ENCODE measurements at regions not wholly inside any gene's neighbourhood (a gene's known extent, or its start where the extent isn't known, plus 50 kb on each side); places are given as distances from the start of the nearest gene placed in this dataset.

DNA sequence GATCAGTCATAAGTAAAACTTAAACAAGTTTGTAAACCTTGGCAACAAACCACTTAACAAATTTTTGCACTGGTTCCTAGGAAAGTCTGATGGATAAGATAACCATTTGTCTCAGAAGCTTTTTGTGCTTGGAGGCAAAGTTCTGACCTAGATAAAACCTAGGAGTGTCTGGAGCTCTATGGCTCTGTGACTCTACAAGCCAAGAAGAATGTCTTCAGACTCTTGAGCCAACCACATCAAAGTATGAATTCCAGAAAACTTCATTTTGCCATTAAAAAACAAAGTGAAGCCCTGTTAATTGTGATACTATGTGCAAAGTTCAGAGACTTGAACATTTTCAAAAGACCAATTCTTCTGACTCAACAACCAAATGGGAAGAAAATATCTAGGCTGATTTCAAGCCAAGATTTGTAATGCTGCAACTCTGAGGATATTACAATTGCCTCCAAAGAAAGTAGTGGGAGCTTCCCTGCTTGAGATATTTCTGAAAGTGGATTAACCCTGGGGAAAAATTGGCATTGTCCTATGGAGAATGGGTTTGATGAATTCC, 158.1 kb upstream of the FOXQ1 start:
- no peak for DNase-seq
- H3K4me1 ChIP-seq (ENCODE audit: control insufficient read depth in 1 of 2, insufficient read depth in 2 of 2, low read depth in 1 of 2, low read length in 1 of 2) = no peaks in the 10 kb centered on the region
- TF ChIP-seq, protein P1, sequence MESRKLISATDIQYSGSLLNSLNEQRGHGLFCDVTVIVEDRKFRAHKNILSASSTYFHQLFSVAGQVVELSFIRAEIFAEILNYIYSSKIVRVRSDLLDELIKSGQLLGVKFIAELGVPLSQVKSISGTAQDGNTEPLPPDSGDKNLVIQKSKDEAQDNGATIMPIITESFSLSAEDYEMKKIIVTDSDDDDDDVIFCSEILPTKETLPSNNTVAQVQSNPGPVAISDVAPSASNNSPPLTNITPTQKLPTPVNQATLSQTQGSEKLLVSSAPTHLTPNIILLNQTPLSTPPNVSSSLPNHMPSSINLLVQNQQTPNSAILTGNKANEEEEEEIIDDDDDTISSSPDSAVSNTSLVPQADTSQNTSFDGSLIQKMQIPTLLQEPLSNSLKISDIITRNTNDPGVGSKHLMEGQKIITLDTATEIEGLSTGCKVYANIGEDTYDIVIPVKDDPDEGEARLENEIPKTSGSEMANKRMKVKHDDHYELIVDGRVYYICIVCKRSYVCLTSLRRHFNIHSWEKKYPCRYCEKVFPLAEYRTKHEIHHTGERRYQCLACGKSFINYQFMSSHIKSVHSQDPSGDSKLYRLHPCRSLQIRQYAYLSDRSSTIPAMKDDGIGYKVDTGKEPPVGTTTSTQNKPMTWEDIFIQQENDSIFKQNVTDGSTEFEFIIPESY (IDR thresholded peaks at IDR 0.05; ENCODE audit: borderline replicate concordance, low read depth) = no peak
- TF ChIP-seq POLR2AphosphoS5 (IDR thresholded peaks at IDR 0.05; ENCODE audit: low read depth, low read length) (no peak), FOXM1 (IDR thresholded peaks at IDR 0.05; ENCODE audit: low read depth) (no peak), SIN3A (IDR thresholded peaks at IDR 0.05; ENCODE audit: borderline replicate concordance, low read depth, low read length) (no peak), NRF1 (IDR thresholded peaks at IDR 0.05; ENCODE audit: low read depth, low read length) (no peak), SMC3 (IDR thresholded peaks at IDR 0.05; ENCODE audit: low read depth, low read length) (no peak), RCOR1 (IDR thresholded peaks at IDR 0.05; ENCODE audit: low read length) (no peak), YY1 (IDR thresholded peaks at IDR 0.05; ENCODE audit: low read depth) (no peak), EP300 (IDR thresholded peaks at IDR 0.05; ENCODE audit: borderline replicate concordance in 1 of 2, low read depth in 1 of 2, low read length in 1 of 2) (no peak), CHD2 (IDR thresholded peaks at IDR 0.05; ENCODE audit: low read length, partially characterized antibody) (no peak), TEAD4 (IDR thresholded peaks at IDR 0.05; ENCODE audit: borderline replicate concordance, insufficient read depth) (no peak)
- TF ChIP-seq, protein P2, sequence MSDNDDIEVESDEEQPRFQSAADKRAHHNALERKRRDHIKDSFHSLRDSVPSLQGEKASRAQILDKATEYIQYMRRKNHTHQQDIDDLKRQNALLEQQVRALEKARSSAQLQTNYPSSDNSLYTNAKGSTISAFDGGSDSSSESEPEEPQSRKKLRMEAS (IDR thresholded peaks at IDR 0.05; ENCODE audit: low read depth) = no peak
- TF ChIP-seq, protein P3, sequence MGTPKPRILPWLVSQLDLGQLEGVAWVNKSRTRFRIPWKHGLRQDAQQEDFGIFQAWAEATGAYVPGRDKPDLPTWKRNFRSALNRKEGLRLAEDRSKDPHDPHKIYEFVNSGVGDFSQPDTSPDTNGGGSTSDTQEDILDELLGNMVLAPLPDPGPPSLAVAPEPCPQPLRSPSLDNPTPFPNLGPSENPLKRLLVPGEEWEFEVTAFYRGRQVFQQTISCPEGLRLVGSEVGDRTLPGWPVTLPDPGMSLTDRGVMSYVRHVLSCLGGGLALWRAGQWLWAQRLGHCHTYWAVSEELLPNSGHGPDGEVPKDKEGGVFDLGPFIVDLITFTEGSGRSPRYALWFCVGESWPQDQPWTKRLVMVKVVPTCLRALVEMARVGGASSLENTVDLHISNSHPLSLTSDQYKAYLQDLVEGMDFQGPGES (IDR thresholded peaks at IDR 0.05; ENCODE audit: low read depth, low read length) = no peak
- no peaks in the 10 kb centered on the region for H3K9me2 ChIP-seq
- no peaks in the 10 kb centered on the region for H3K79me2 ChIP-seq (ENCODE audit: insufficient read depth)
- no peak overlapping the region for H3K4me3 ChIP-seq (ENCODE audit: low read depth in 2 of 2, low read length in 1 of 2)
- CTCF ChIA-PET = no interaction called here
- no peaks in the 10 kb centered on the region for H4K20me1 ChIP-seq (ENCODE audit: insufficient read depth)
- POLR2A ChIA-PET = no interaction called here
- no peak overlapping the region for H2AFZ ChIP-seq (ENCODE audit: low read depth)
- no peaks in the 10 kb centered on the region for H3K9me3 ChIP-seq
- no peak overlapping the region for H3K9ac ChIP-seq
- no peak overlapping the region for H3K27ac ChIP-seq (ENCODE audit: low read depth in 2 of 2, low read length in 1 of 2)
- H3K4me2 ChIP-seq = no peak overlapping the region
- H3F3A ChIP-seq (replicated peaks; ENCODE audit: insufficient read depth) = no peaks in the 10 kb centered on the region
- H3K36me3 ChIP-seq (replicated peaks in 1 of 2; ENCODE audit: control insufficient read depth in 1 of 2, insufficient read depth in 2 of 2, low read length in 1 of 2) = no peaks in the 10 kb centered on the region
- peaks cover 2% of the 10 kb centered on the region; the same call in 1 of the 2 replicates for H3K27me3 ChIP-seq (ENCODE audit: insufficient read depth)

DNA sequence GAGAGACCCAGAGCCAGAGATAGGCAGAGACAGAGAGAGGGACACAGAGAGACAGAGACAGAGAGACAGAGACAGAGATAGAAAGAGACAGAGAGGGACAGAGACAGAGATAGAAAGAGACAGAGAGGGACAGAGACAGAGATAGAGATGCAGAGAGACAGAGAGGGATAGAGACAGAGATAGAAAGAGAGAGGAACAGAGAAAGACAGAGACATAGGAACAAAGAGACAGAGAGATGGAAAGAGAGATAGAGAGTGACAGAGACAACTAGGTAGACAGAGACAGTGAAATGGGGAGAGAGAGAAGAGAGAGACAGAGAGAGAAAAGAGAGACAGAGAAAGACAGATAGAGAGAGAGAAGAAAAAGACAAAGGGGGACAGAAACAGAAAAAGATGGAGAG, 165.4 kb upstream of the FOXQ1 start:
- no peak overlapping the region for H3K9ac ChIP-seq
- no peak overlapping the region for H3K4me3 ChIP-seq (ENCODE audit: low read depth in 2 of 2, low read length in 1 of 2)
- H4K20me1 ChIP-seq (ENCODE audit: insufficient read depth) = no peaks in the 10 kb centered on the region
- H3F3A ChIP-seq (replicated peaks; ENCODE audit: insufficient read depth) = no peaks in the 10 kb centered on the region
- no peak overlapping the region for H3K4me2 ChIP-seq
- no peaks in the 10 kb centered on the region for H3K9me3 ChIP-seq
- H3K36me3 ChIP-seq (replicated peaks in 1 of 2; ENCODE audit: control insufficient read depth in 1 of 2, insufficient read depth in 2 of 2, low read length in 1 of 2) = no peaks in the 10 kb centered on the region
- no peaks in the 10 kb centered on the region for H3K9me2 ChIP-seq
- H3K79me2 ChIP-seq (ENCODE audit: insufficient read depth) = no peaks in the 10 kb centered on the region
- H2AFZ ChIP-seq (ENCODE audit: low read depth) = no peak overlapping the region
- ChIA-PET CTCF (interaction anchor here (0.6 kb wide), 1 partner anchor 9 kb away, joined by 3 read pairs; no protein-coding TSS in a partner anchor), POLR2A (no interaction called here)
- DNase-seq = no peak
- H3K27ac ChIP-seq (ENCODE audit: low read depth in 2 of 2, low read length in 1 of 2) = no peak overlapping the region
- no peaks in the 10 kb centered on the region for H3K4me1 ChIP-seq (ENCODE audit: control insufficient read depth in 1 of 2, insufficient read depth in 2 of 2, low read depth in 1 of 2, low read length in 1 of 2)
- peaks cover 49% of the 10 kb centered on the region for H3K27me3 ChIP-seq (ENCODE audit: insufficient read depth)
- TF ChIP-seq, protein P4, sequence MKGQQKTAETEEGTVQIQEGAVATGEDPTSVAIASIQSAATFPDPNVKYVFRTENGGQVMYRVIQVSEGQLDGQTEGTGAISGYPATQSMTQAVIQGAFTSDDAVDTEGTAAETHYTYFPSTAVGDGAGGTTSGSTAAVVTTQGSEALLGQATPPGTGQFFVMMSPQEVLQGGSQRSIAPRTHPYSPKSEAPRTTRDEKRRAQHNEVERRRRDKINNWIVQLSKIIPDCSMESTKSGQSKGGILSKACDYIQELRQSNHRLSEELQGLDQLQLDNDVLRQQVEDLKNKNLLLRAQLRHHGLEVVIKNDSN (IDR thresholded peaks at IDR 0.05; ENCODE audit: borderline replicate concordance, low read depth) = no peak
- no peak for TF ChIP-seq ELF1 (IDR thresholded peaks at IDR 0.05)
- TF ChIP-seq, protein P5, sequence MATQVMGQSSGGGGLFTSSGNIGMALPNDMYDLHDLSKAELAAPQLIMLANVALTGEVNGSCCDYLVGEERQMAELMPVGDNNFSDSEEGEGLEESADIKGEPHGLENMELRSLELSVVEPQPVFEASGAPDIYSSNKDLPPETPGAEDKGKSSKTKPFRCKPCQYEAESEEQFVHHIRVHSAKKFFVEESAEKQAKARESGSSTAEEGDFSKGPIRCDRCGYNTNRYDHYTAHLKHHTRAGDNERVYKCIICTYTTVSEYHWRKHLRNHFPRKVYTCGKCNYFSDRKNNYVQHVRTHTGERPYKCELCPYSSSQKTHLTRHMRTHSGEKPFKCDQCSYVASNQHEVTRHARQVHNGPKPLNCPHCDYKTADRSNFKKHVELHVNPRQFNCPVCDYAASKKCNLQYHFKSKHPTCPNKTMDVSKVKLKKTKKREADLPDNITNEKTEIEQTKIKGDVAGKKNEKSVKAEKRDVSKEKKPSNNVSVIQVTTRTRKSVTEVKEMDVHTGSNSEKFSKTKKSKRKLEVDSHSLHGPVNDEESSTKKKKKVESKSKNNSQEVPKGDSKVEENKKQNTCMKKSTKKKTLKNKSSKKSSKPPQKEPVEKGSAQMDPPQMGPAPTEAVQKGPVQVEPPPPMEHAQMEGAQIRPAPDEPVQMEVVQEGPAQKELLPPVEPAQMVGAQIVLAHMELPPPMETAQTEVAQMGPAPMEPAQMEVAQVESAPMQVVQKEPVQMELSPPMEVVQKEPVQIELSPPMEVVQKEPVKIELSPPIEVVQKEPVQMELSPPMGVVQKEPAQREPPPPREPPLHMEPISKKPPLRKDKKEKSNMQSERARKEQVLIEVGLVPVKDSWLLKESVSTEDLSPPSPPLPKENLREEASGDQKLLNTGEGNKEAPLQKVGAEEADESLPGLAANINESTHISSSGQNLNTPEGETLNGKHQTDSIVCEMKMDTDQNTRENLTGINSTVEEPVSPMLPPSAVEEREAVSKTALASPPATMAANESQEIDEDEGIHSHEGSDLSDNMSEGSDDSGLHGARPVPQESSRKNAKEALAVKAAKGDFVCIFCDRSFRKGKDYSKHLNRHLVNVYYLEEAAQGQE (IDR thresholded peaks at IDR 0.05; ENCODE audit: low read depth, low read length) = no peak
- no peak for TF ChIP-seq TAF1 (IDR thresholded peaks at IDR 0.05; ENCODE audit: borderline replicate concordance, low read depth, low read length)
- no peak for TF ChIP-seq FOSL2 (IDR thresholded peaks at IDR 0.05; ENCODE audit: borderline replicate concordance, low read depth)
- TF ChIP-seq RFX5 (IDR thresholded peaks at IDR 0.05; ENCODE audit: low read length) = no peak
- TF ChIP-seq NRF1 (IDR thresholded peaks at IDR 0.05; ENCODE audit: low read depth, low read length) = no peak

All from SK-N-SH (cell line).